GM23338 (cell line): ENCODE measurements at regions not wholly inside any gene's neighbourhood (a gene's known extent, or its start where the extent isn't known, plus 50 kb on each side); places are given as distances from the start of the nearest gene placed in this dataset.

Experiments used
- ATAC-seq: fragments of 200-7000 bp; cut with Tn5 transposase; 3 replicates; pipeline ENCODE4 v1.9.1; 2020
- DNase-seq: peaks from one replicate; pipeline ENCODE4 v3.0.0-alpha.2; 2015; ENCODE audit warnings: low spot score
- H2AFZ ChIP-seq: fragments of 200-600 bp; sonication (generic); 2 replicates; pipeline ENCODE4 v1.8.0; 2016; ENCODE audit warnings: antibody characterized with exemption, mild to moderate bottlenecking, moderate library complexity
- H3F3A ChIP-seq: fragments of 200-600 bp; sonication (generic); replicated peaks from 2 replicates; pipeline ENCODE4 v1.8.0; 2017; ENCODE audit warnings: antibody characterized with exemption, mixed run types, low read depth
- H3K27ac ChIP-seq: fragments of 200-600 bp; sonication (generic); 2 replicates; pipeline ENCODE4 v1.6.1; 2016; ENCODE audit warnings: low read depth
- H3K27me3 ChIP-seq: fragments of 200-600 bp; sonication (generic); 2 replicates; pipeline ENCODE4 v1.8.0; 2016; ENCODE audit warnings: mild to moderate bottlenecking, mixed run types, moderate library complexity; ENCODE audit not compliant: insufficient read depth
- H3K36me3 ChIP-seq: fragments of 200-600 bp; sonication (generic); 2 replicates; pipeline ENCODE4 v1.8.0; 2016; ENCODE audit warnings: mild to moderate bottlenecking; ENCODE audit not compliant: insufficient read depth
- H3K4me1 ChIP-seq: fragments of 200-600 bp; sonication (generic); 2 replicates; pipeline ENCODE4 v1.8.0; 2016; ENCODE audit warnings: mild to moderate bottlenecking, moderate library complexity; ENCODE audit not compliant: insufficient read depth
- H3K4me2 ChIP-seq: fragments of 200-600 bp; sonication (generic); 2 replicates; pipeline ENCODE4 v1.7.1; 2017; ENCODE audit warnings: mixed run types
- H3K4me3 ChIP-seq: fragments of 200-600 bp; sonication (generic); 2 replicates; pipeline ENCODE4 v1.6.1; 2016; ENCODE audit warnings: mixed run types
- H3K79me2 ChIP-seq: fragments of 200-600 bp; sonication (generic); replicated peaks from 2 replicates; pipeline ENCODE4 v1.8.0; 2017; ENCODE audit warnings: mild to moderate bottlenecking; ENCODE audit not compliant: insufficient read depth
- H3K9me2 ChIP-seq: fragments of 200-600 bp; sonication (generic); 2 replicates; pipeline ENCODE4 v1.8.0; 2017; ENCODE audit not compliant: insufficient read depth
- H4K20me1 ChIP-seq: fragments of 200-600 bp; sonication (generic); replicated peaks from 2 replicates; pipeline ENCODE4 v1.8.0; 2017; ENCODE audit warnings: mild to moderate bottlenecking; ENCODE audit not compliant: insufficient read depth
- H3K27ac Mint-ChIP-seq: 2 replicates; pipeline ENCODE4 v1.8.0; 2020; ENCODE audit warnings: inconsistent platforms, mild to moderate bottlenecking, moderate library complexity, mixed read lengths
- H3K27me3 Mint-ChIP-seq: 3 replicates; pipeline ENCODE4 v1.8.0; 2022; ENCODE audit warnings: low read depth, mild to moderate bottlenecking, moderate library complexity, mixed read lengths, inconsistent platforms; ENCODE audit not compliant: insufficient read depth, poor library complexity
- H3K36me3 Mint-ChIP-seq: 3 replicates; pipeline ENCODE4 v1.8.0; 2021; ENCODE audit warnings: low read depth, mild to moderate bottlenecking, inconsistent platforms, moderate library complexity, mixed read lengths
- H3K4me1 Mint-ChIP-seq: 3 replicates; pipeline ENCODE4 v1.8.0; 2020; ENCODE audit warnings: mild to moderate bottlenecking, inconsistent platforms, mixed read lengths
- H3K4me3 Mint-ChIP-seq: 3 replicates; pipeline ENCODE4 v1.8.0; 2021; ENCODE audit warnings: moderate library complexity, mild to moderate bottlenecking, inconsistent platforms, mixed read lengths
- H3K9me3 Mint-ChIP-seq: 3 replicates; pipeline ENCODE4 v1.8.0; 2020; ENCODE audit warnings: moderate library complexity, mild to moderate bottlenecking, inconsistent platforms, mixed read lengths
- CREB1 ChIP-seq: fragments of 250-450 bp; sonication (Bioruptor Pico); IDR thresholded peaks from 2 replicates; pipeline ENCODE4 v1.5.0; 2020; ENCODE audit warnings: low read depth, mild to moderate bottlenecking, moderate library complexity
- CTCF ChIP-seq, 2 experiments: fragments of 200-600 bp in 1 of 2; sonication (generic) in 1 of 2; conservative IDR thresholded peaks; 2 replicates each; pipeline versions ENCODE4 v1.5.1 to v1.6.1; 2016 to 2017; ENCODE audit warnings: antibody characterized with exemption in 2 of 2, low read depth in 2 of 2, mild to moderate bottlenecking in 2 of 2, moderate library complexity in 1 of 2
- ETS1 ChIP-seq: IDR thresholded peaks from 2 replicates; pipeline ENCODE4 v1.6.1; 2016; ENCODE audit warnings: antibody characterized with exemption
- EZH2phosphoT487 ChIP-seq: fragments of 200-600 bp; sonication (generic); IDR thresholded peaks from one replicate; pipeline ENCODE4 v1.8.1; 2018; ENCODE audit warnings: antibody characterized with exemption; ENCODE audit not compliant: unreplicated experiment
- JUNB ChIP-seq: IDR thresholded peaks from one replicate; pipeline ENCODE4 v1.6.1; 2016; ENCODE audit warnings: antibody characterized with exemption; ENCODE audit not compliant: unreplicated experiment
- POLR2AphosphoS5 ChIP-seq: IDR thresholded peaks from 2 replicates; pipeline ENCODE4 v1.6.1; 2016; ENCODE audit warnings: antibody characterized with exemption, low read depth
- REST ChIP-seq: IDR thresholded peaks from one replicate; pipeline ENCODE4 v1.6.1; 2018; ENCODE audit warnings: antibody characterized with exemption; ENCODE audit not compliant: unreplicated experiment
- STAT1 ChIP-seq: IDR thresholded peaks from one replicate; pipeline ENCODE4 v1.6.1; 2016; ENCODE audit warnings: antibody characterized with exemption; ENCODE audit not compliant: unreplicated experiment
- ZNF114 ChIP-seq: fragments of 250-450 bp; sonication (Bioruptor Pico); IDR thresholded peaks from 2 replicates; pipeline ENCODE4 v1.5.0; 2020; ENCODE audit warnings: mild to moderate bottlenecking, moderate library complexity
- ZNF331 ChIP-seq: fragments of 250-450 bp; sonication (Bioruptor Pico); IDR thresholded peaks from 2 replicates; pipeline ENCODE4 v1.5.0; 2020; ENCODE audit warnings: low read depth, mild to moderate bottlenecking, moderate library complexity
- ZNF462 ChIP-seq: fragments of 250-450 bp; sonication (Bioruptor Pico); IDR thresholded peaks from 2 replicates; pipeline ENCODE4 v1.5.0; 2020; ENCODE audit warnings: mild to moderate bottlenecking, moderate library complexity

GRCh38 chr1:98299313-98299712 is 362.2 kb upstream of the SNX7 start:
- no peak overlapping the region for H3K27ac Mint-ChIP-seq
- H3K4me1 ChIP-seq, result no peaks in the 10 kb centered on the region
- TF ChIP-seq JUNB (no peak), CREB1 (CRISPR knock-in tag) (no peak), ETS1 (no peak), REST (no peak), ZNF114 (no peak), CTCF (conservative IDR thresholded peaks at IDR 0.05; ENCODE audit: low read depth in 2 of 2) (no peak), EZH2phosphoT487 (no peak), ZNF331 (no peak), POLR2AphosphoS5 (no peak), STAT1 (no peak), ZNF462 (no peak)
- H3K27ac ChIP-seq, result no peak overlapping the region
- no peaks in the 10 kb centered on the region for H3K9me2 ChIP-seq
- no peaks in the 10 kb centered on the region for H3K27me3 Mint-ChIP-seq
- no peak overlapping the region for H3K4me2 ChIP-seq
- no peak overlapping the region for H3K4me3 ChIP-seq
- no peaks in the 10 kb centered on the region; the same call in 2 of the 3 replicates for H3K9me3 Mint-ChIP-seq
- H3F3A ChIP-seq, result no peaks in the 10 kb centered on the region
- no peaks in the 10 kb centered on the region for H3K79me2 ChIP-seq
- no peaks in the 10 kb centered on the region for H3K36me3 ChIP-seq
- no peak overlapping the region for H2AFZ ChIP-seq
- DNase-seq (no peak), ATAC-seq (no peak)
- no peak overlapping the region for H3K4me3 Mint-ChIP-seq
- no peaks in the 10 kb centered on the region for H4K20me1 ChIP-seq
- H3K36me3 Mint-ChIP-seq, result no peaks in the 10 kb centered on the region
- H3K27me3 ChIP-seq, result no peaks in the 10 kb centered on the region
- H3K4me1 Mint-ChIP-seq, result peaks cover 3% of the 10 kb centered on the region; the same call in 1 of the 3 replicates
